NCI-H2107 (cell line): ENCODE measurements at regions not wholly inside any gene's neighbourhood (a gene's known extent, or its start where the extent isn't known, plus 50 kb on each side); places are given as distances from the start of the nearest gene placed in this dataset.

ENCODE experiments used
- DNase-seq: peaks from one replicate; lab custom pipeline; 2025; lab: John Stamatoyannopoulos, UW

- no peak for DNase-seq
These were observed 145.6 kb downstream of the ZBTB18 start for GRCh38 chr1:244196571-244197285.

DNA sequence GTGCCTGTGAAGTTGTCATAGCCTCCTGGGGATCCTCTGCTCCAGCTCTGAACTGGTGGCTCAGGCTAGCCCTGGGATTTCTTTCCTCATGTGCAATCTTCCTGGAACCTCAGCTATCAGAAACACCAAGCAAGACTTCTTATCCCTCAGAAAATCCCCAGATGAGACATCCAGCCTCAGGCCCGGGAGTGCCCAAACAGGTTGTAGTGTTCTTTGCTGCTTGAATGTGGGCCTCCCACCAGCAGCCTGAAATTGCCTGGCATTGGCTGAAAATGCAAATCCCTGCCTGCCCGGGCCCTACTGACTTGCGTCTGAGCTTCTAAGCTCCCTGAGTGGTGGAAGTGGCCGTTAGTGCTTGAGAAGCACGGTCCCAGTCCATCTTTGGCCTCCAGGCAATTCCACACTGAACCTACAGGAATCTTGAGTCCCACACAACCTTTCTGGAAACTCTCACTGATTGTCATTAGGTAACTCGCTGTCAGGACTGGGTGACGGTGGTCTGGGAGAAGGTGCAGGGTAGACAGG is 146.8 kb downstream of the ZBTB18 start:
- no peak for DNase-seq

GRCh38 chr1:244199902-244200301 is 148.8 kb downstream of the ZBTB18 start:
- no peak for DNase-seq

DNA sequence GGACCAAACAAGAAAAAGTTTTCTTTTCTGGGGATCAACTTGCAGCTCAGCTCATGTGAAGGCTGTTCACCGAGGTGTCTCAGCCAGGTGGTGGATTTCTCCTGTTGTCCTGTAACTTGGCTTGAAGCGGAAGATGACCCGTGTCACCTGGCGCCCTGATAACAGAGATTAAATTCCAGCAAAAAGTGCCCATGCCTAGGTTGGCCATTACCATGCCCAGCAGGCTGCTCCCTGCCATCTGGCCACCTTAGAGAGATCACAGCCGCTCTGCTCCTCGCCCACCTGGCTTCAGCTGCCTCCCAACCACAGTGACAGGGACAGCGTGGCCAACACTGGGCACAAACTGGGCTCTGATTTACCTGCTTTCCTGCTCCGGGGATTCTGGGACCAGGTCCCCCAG is 149.5 kb downstream of the ZBTB18 start:
- no peak for DNase-seq

GRCh38 chr1:244201750-244202149 is 150.7 kb downstream of the ZBTB18 start:
- no peak for DNase-seq

- DNase-seq, result no peak
These were observed 152.9 kb downstream of the ZBTB18 start for GRCh38 chr1:244204004-244204403.

DNA sequence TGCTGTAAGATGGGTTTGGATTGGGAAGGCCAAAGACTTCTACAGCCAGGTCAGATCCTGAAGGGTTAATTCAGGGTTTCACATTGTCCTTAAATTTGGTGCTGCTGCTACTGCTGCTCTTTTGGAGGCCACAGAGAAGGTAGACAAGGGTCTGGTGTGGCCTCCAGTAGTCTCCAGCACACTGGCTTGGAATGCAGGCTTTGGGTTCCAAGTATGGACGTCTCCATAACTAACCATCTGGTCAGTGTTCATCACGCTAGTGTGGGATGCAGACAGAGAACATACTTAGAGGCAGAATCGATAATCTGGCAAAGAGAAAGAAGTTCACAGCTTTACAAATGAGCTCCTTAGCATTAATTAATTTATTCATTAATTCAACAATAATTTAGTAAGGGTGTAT is 154.1 kb downstream of the ZBTB18 start:
- no peak for DNase-seq

- no peak for DNase-seq
These were observed 154.8 kb downstream of the ZBTB18 start for GRCh38 chr1:244205906-244206305.

- DNase-seq, result no peak
These were observed 156.2 kb downstream of the ZBTB18 start for GRCh38 chr1:244207042-244207934.

GRCh38 chr1:244207935-244208244 is 156.8 kb downstream of the ZBTB18 start:
- DNase-seq, result no peak

- DNase-seq, result no peak
These were observed 158.9 kb downstream of the ZBTB18 start for GRCh38 chr1:244209955-244210354.

GRCh38 chr1:244210884-244211558 is 159.9 kb downstream of the ZBTB18 start:
- no peak for DNase-seq

- DNase-seq, result no peak
These were observed 160.5 kb downstream of the ZBTB18 start for GRCh38 chr1:244211559-244211944.

- DNase-seq, result no peak
These were observed 161.1 kb downstream of the ZBTB18 start for GRCh38 chr1:244212219-244212618.

GRCh38 chr1:244212797-244213475 is 161.9 kb downstream of the ZBTB18 start:
- no peak for DNase-seq

DNA sequence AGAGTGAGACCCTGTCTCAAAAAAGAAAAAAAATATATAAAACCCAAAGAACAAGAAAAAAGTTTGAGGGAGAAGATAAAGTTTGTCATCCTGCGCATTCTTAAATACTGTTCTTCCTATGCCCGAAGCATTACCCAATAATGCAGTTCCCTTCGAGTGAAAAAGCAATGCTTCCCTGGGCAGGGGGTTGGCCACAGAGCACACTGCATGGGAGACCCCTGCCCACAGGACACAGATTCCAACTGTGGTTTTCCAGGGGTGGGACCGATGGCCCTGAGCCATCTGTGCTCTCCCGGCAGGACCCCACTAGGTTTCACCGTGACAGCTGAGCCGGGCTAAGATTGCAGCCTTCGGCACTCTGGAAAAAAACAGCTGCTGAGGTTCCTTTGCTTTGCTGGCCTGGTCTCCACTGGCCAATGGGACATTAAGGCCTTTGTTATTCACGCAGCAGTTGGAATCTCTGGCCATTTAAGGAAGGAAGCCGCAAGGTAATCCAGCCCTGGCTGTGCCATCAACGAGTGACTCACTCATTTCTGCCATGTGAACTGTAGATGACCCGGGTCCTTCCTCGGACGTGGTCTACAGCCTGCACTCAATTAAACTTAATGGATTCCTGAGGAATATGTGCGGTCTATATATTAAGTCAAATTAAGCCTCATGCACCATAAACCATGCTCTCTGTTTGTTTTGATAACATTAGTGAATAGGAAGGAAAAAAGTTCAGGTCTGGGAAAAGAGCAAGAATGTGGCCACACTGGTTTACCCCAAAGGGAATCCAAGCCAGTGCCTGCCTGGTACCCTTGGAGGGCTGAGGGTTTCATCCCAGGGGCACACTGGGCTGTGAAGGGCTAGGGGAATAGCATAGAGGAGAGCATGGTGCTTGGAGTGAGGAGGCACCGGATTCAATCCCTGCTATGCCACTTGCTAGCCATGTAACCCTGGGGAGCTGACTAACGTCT is 163.2 kb downstream of the ZBTB18 start:
- DNase-seq, result no peak

GRCh38 chr1:244216836-244217235 is 165.8 kb downstream of the ZBTB18 start:
- DNase-seq, result no peak

DNA sequence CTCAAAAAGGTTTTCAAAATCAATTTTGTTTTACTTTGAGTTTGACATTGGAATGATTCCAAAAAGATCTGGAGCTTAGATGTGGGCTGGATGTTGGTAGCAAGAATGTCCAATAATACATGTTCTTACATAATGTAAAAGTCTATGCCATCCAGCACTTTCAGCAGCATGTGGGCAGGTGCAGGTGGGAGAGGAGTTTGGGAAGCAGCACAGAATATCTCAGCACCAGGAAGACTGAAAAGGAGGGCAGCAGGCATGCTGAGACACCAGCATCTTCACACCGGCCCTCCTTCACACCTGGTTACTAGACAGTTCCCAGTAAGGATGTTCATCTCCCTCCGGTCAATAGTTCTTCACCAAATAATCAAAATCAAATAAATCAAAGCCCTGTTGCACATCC is 166.6 kb downstream of the ZBTB18 start:
- no peak for DNase-seq

- DNase-seq, result no peak
These were observed 167.1 kb downstream of the ZBTB18 start for GRCh38 chr1:244218220-244218619.

DNA sequence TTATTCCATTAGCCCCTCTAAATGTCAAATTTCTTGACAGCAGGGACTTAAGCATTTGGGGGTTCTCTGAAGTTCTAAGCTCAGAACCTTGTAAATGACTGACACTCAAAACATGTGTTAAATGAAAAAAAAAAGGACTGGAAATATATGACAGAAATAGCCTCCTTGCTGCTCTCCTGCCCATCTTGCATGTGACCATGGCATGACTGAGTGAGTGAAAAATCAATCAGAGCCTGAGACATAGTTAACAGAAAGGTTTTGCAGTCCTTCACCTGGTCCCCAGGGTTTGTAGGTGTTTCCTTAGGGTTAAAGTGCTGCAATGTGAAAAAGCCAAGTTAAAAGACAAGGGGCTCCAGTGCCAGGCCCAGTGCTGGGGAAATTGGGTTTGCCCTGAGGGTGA is 168.1 kb downstream of the ZBTB18 start:
- DNase-seq, result no peak

DNA sequence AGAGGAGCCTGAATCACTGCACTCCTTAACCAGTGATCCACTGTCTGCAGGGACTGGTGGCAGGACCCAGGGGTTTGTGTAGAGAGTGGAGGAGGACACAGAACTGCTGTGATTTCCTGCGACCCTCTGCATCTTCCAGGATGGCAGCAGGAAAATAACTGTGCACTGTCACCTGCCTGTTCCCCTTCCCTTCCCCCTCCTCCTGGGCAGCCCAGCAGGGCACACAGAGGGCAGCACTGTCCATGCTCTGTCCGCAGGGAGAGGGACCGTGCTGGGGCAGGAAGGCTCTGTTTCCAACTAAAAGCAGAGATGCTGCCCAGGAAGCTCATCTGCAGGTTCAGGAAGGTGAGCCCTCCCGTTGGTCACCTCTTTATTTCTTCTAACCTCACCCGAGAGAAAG is 168.7 kb downstream of the ZBTB18 start:
- no peak for DNase-seq
